Liver (tissue), 3 donors: ENCODE measurements at regions not wholly inside any gene's neighbourhood (a gene's known extent, or its start where the extent isn't known, plus 50 kb on each side); places are given as distances from the start of the nearest gene placed in this dataset.

Experiments used
- FOXA1 ChIP-seq: IDR thresholded peaks from 2 replicates; pipeline ENCODE4 v1.6.1; 2016; ENCODE audit warnings: antibody characterized with exemption
- GABPA ChIP-seq, 2 donors: IDR thresholded peaks in 1 of 2; conservative IDR thresholded peaks in 1 of 2; 2 replicates each; pipeline ENCODE4 v1.6.1; 2016; ENCODE audit warnings: antibody characterized with exemption in 2 of 2, mild to moderate bottlenecking in 1 of 2, moderate library complexity in 1 of 2
- NR2F2 ChIP-seq: IDR thresholded peaks from 2 replicates; pipeline ENCODE4 v1.6.1; 2016; ENCODE audit warnings: antibody characterized with exemption
- RAD21 ChIP-seq, 2 donors: IDR thresholded peaks; 2 replicates each; pipeline ENCODE4 v1.6.1; 2016; ENCODE audit warnings: antibody characterized with exemption in 2 of 2, mild to moderate bottlenecking in 2 of 2
- RXRA ChIP-seq, 2 donors: IDR thresholded peaks; 2 replicates each; pipeline ENCODE4 v1.6.1; 2017 to 2018; ENCODE audit warnings: antibody characterized with exemption in 2 of 2, mild to moderate bottlenecking in 1 of 2
- YY1 ChIP-seq: IDR thresholded peaks from 2 replicates; pipeline ENCODE4 v1.6.1; 2016; ENCODE audit warnings: antibody characterized with exemption, mild to moderate bottlenecking
- TF ChIP-seq, protein P1 (sequence below): fragments of 150-350 bp; IDR thresholded peaks from 2 replicates; pipeline ENCODE4 v1.5.1; 2017; ENCODE audit warnings: improper control_type of control experiment, low read depth, low read length; ENCODE audit not compliant: missing input control
- TF ChIP-seq, protein P2 (sequence below): IDR thresholded peaks from 2 replicates; pipeline ENCODE4 v1.6.1; 2016; ENCODE audit warnings: antibody characterized with exemption
- TF ChIP-seq, protein P3 (sequence below): IDR thresholded peaks from 2 replicates; pipeline ENCODE4 v1.6.1; 2016; ENCODE audit warnings: antibody characterized with exemption
- donor health status: healthy.
- donor health status: healthy.

DNA sequence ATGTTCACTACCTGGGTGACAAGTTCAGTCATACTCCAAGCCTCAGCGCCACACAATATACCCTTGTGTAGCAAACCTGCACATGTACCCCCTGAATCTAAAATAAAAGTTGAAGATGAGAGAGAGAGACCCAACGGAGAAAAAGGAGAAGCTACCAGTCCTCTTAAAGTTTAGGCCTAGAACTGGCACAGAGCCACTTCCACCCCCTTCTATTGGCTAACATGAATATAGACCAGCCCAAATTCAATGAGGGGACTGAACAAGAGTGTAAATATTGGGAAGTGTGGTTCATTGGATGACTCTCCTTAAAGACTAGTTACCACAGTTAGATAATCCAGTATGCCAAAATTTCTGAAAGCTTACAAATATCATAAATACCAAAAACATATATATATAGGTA lies 139.9 kb upstream of the ATP1B1 start:
- TF ChIP-seq GABPA (IDR thresholded peaks at IDR 0.05 in 1 of 2, conservative IDR thresholded peaks at IDR 0.05 in 1 of 2) (no peak), FOXA1 (no peak), YY1 (no peak), RAD21 (IDR thresholded peaks at IDR 0.05) (no peak), RXRA (IDR thresholded peaks at IDR 0.05) (no peak), NR2F2 (no peak)
- TF ChIP-seq, protein P1, sequence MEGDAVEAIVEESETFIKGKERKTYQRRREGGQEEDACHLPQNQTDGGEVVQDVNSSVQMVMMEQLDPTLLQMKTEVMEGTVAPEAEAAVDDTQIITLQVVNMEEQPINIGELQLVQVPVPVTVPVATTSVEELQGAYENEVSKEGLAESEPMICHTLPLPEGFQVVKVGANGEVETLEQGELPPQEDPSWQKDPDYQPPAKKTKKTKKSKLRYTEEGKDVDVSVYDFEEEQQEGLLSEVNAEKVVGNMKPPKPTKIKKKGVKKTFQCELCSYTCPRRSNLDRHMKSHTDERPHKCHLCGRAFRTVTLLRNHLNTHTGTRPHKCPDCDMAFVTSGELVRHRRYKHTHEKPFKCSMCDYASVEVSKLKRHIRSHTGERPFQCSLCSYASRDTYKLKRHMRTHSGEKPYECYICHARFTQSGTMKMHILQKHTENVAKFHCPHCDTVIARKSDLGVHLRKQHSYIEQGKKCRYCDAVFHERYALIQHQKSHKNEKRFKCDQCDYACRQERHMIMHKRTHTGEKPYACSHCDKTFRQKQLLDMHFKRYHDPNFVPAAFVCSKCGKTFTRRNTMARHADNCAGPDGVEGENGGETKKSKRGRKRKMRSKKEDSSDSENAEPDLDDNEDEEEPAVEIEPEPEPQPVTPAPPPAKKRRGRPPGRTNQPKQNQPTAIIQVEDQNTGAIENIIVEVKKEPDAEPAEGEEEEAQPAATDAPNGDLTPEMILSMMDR, result no peak
- TF ChIP-seq, protein P2, sequence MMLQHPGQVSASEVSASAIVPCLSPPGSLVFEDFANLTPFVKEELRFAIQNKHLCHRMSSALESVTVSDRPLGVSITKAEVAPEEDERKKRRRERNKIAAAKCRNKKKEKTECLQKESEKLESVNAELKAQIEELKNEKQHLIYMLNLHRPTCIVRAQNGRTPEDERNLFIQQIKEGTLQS, result no peak
- TF ChIP-seq, protein P3, sequence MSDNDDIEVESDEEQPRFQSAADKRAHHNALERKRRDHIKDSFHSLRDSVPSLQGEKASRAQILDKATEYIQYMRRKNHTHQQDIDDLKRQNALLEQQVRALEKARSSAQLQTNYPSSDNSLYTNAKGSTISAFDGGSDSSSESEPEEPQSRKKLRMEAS, result no peak
